GM10266 (cell line): ENCODE measurements at regions not wholly inside any gene's neighbourhood (a gene's known extent, or its start where the extent isn't known, plus 50 kb on each side); places are given as distances from the start of the nearest gene placed in this dataset.

Experiments
- DNase-seq: peaks from one replicate; pipeline ENCODE4 v3.0.0; 2012; ENCODE audit errors: extremely low spot score
- CTCF ChIP-seq: IDR thresholded peaks from 2 replicates; pipeline ENCODE4 v1.5.1; 2012; ENCODE audit warnings: mild to moderate bottlenecking, low read depth; ENCODE audit not compliant: control insufficient read depth, insufficient read depth; ENCODE audit errors: missing control alignments

GRCh38 chr13:107392205-107392604, 823.1 kb downstream of the LIG4 start:
- DNase-seq: no peak
- TF ChIP-seq CTCF: no peak

GRCh38 chr13:107387525-107387924, 819.6 kb upstream of the ARGLU1 start:
- TF ChIP-seq CTCF: no peak
- no peak for DNase-seq

DNA sequence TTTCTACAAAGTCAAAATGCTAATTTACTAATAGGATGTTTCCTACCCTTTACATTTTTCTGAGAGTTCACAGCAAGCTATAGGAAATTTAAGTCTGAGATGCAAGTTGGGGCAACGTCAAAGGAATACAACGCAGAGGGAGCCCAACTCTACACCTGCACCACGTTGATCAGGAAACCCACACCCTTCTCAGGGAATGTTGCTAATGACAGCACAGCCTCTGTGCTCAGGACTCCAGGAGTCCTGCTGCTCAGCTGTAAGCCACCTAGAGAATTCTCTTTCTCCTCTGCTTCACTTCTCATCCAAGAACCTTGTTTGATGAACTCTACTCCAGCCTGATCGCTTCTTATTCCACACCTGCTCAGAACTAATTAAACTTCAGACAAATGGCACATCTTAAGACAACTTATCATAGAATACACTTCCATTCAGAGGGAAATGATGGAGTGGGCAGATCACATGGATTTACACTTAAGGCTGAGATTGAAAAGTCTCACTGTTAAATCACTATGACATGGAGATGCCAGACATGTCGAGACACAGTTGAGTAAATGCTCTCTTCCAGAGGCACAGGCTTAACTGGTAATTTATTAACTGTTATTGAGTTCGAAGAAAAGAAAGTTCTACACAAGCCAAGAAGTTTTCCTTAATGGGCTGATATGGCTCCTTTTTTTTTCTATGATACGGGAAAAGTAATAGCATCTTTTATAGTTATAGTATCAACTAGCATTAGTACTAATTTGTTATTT, 811.6 kb upstream of the ARGLU1 start:
- no peak for DNase-seq
- TF ChIP-seq CTCF: no peak

- DNase-seq: no peak
- TF ChIP-seq CTCF: no peak
These were observed 808.6 kb upstream of the ARGLU1 start for GRCh38 chr13:107376341-107377125.

GRCh38 chr13:107375701-107376340, 807.9 kb upstream of the ARGLU1 start:
- DNase-seq: no peak
- TF ChIP-seq CTCF: no peak

DNA sequence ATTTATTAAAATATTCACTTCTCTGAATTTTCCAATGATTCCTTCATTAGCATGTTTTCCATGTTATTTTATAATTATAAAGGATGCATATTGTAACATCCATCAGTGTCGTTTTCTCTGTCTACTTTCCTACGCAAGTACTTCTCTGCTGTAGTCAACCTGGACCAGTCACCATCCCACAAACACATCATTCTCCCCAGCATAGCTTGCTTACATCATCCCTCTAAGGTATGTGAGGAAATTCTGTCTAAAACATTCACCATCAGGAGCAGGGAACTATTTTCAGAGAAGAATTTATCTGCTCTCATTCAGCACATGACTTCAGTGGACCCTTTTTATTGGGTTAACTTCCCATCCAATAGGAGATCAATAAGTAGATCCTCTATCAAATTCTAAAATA, 806.1 kb upstream of the ARGLU1 start:
- TF ChIP-seq CTCF: no peak
- DNase-seq: no peak
